Immature natural killer cell (primary cell): ENCODE measurements at regions not wholly inside any gene's neighbourhood (a gene's known extent, or its start where the extent isn't known, plus 50 kb on each side); places are given as distances from the start of the nearest gene placed in this dataset.

Experiments
- DNase-seq, 3 donors: peaks; one replicate each; pipeline ENCODE4 v3.0.0; 2022; ENCODE audit warnings: mixed read lengths in 1 of 3
- H3K27ac Mint-ChIP-seq, 6 donors: one replicate each; pipeline ENCODE4 v1.8.0; 2020; ENCODE audit warnings: mixed read lengths in 6 of 6, mild to moderate bottlenecking in 5 of 6, inconsistent platforms in 4 of 6, moderate library complexity in 3 of 6
- H3K27me3 Mint-ChIP-seq, 3 donors: one replicate each; pipeline ENCODE4 v1.8.0; 2020 to 2021; ENCODE audit warnings: low read depth in 3 of 3, mild to moderate bottlenecking in 3 of 3, mixed read lengths in 3 of 3, moderate library complexity in 3 of 3, inconsistent platforms in 1 of 3
- H3K36me3 Mint-ChIP-seq, 3 donors: one replicate each; pipeline ENCODE4 v1.8.0; 2020; ENCODE audit warnings: mixed read lengths in 3 of 3, inconsistent platforms in 2 of 3, mild to moderate bottlenecking in 2 of 3
- H3K4me1 Mint-ChIP-seq, 2 donors: one replicate each; pipeline ENCODE4 v1.8.0; 2020; ENCODE audit warnings: inconsistent platforms in 2 of 2, mild to moderate bottlenecking in 2 of 2, mixed read lengths in 2 of 2, moderate library complexity in 1 of 2
- H3K4me3 Mint-ChIP-seq, 5 donors: one replicate each; pipeline ENCODE4 v1.8.0; 2020; ENCODE audit warnings: mild to moderate bottlenecking in 5 of 5, mixed read lengths in 5 of 5, inconsistent platforms in 3 of 5, moderate library complexity in 3 of 5
- H3K9me3 Mint-ChIP-seq, 6 donors: one replicate each; pipeline ENCODE4 v1.8.0; 2020; ENCODE audit warnings: mild to moderate bottlenecking in 6 of 6, mixed read lengths in 6 of 6, inconsistent platforms in 4 of 6, moderate library complexity in 3 of 6

- no peak for DNase-seq
- Mint-ChIP-seq H3K4me1 (no peaks in the 10 kb centered on the region), H3K4me3 (no peak overlapping the region), H3K27me3 (peaks cover 3 to 10% (median 3%) of the 10 kb centered on the region in 3 donors), H3K36me3 (no peaks in the 10 kb centered on the region), H3K9me3 (peaks cover 0 to 3% (median 0%) of the 10 kb centered on the region in 6 donors), H3K27ac (no peak overlapping the region)
These were observed 137.7 kb downstream of the IRS1 start for GRCh38 chr2:226661789-226662545.

- H3K27ac Mint-ChIP-seq = no peak overlapping the region
- H3K36me3 Mint-ChIP-seq = no peaks in the 10 kb centered on the region
- peaks cover 3 to 6% (median 3%) of the 10 kb centered on the region in 3 donors for H3K27me3 Mint-ChIP-seq
- no peak overlapping the region for H3K4me3 Mint-ChIP-seq
- DNase-seq = no peak
- H3K9me3 Mint-ChIP-seq = peaks cover 0 to 3% (median 0%) of the 10 kb centered on the region in 6 donors
- no peaks in the 10 kb centered on the region for H3K4me1 Mint-ChIP-seq
These were observed 139.1 kb downstream of the IRS1 start for GRCh38 chr2:226660526-226660925.

GRCh38 chr2:226660124-226660523, 139.5 kb downstream of the IRS1 start:
- no peak for DNase-seq
- Mint-ChIP-seq H3K27ac (no peak overlapping the region), H3K9me3 (peaks cover 0 to 3% (median 0%) of the 10 kb centered on the region in 6 donors), H3K4me3 (no peak overlapping the region), H3K27me3 (peaks cover 3 to 6% (median 6%) of the 10 kb centered on the region in 3 donors), H3K36me3 (no peaks in the 10 kb centered on the region), H3K4me1 (no peaks in the 10 kb centered on the region)

DNA sequence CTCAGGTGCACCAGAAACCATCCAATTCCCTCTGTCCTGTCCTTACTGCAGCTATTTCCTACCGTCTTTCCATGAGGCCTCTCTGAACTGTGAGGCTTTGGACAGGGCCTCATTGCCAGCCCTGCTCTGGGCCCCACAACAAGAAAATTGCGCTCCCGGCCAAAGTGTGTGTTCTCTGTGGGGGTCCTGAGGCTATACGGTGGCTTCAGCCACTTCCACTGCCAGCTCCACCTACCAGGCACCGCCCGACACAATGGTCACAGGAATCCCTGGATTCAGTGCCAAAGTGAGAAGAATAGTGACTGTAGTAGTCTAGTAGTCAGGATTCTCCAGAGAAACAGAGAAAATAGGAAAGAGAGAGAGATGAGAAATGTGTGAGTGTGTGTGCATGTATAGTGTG, 140.2 kb downstream of the IRS1 start:
- Mint-ChIP-seq H3K4me1 (no peaks in the 10 kb centered on the region), H3K4me3 (no peak overlapping the region), H3K9me3 (peaks cover 0 to 4% (median 0%) of the 10 kb centered on the region in 6 donors), H3K36me3 (no peaks in the 10 kb centered on the region), H3K27ac (no peak overlapping the region), H3K27me3 (peaks cover under 1 to 6% (median 6%) of the 10 kb centered on the region in 3 donors)
- DNase-seq = no peak

DNA sequence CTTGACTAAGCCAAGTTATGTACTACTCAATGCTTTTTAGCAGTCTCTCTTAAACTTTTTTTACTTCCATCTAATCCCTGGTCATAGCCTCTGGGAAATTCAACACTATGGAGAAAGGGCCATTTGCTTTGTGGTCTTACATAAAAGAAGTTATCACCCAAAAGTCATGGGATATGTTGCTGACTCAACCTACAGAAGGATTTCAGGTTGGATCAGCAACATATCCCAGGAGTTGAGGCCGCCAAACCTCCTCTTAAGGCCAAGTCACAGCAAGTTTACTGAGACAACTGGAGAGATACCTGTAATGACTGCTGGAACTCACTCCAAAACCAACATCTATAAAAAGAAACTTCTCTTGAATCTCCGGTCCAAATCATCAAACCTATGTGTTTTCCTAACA, 141.1 kb downstream of the IRS1 start:
- H3K27me3 Mint-ChIP-seq = peaks cover 0 to 6% (median 5%) of the 10 kb centered on the region in 3 donors
- peaks cover 0 to 4% (median 0%) of the 10 kb centered on the region in 6 donors for H3K9me3 Mint-ChIP-seq
- no peaks in the 10 kb centered on the region for H3K4me1 Mint-ChIP-seq
- H3K27ac Mint-ChIP-seq = no peak overlapping the region
- DNase-seq = no peak
- no peak overlapping the region for H3K4me3 Mint-ChIP-seq
- no peaks in the 10 kb centered on the region for H3K36me3 Mint-ChIP-seq

- no peaks in the 10 kb centered on the region for H3K36me3 Mint-ChIP-seq
These were observed 142.1 kb downstream of the IRS1 start for GRCh38 chr2:226657340-226658053.

DNA sequence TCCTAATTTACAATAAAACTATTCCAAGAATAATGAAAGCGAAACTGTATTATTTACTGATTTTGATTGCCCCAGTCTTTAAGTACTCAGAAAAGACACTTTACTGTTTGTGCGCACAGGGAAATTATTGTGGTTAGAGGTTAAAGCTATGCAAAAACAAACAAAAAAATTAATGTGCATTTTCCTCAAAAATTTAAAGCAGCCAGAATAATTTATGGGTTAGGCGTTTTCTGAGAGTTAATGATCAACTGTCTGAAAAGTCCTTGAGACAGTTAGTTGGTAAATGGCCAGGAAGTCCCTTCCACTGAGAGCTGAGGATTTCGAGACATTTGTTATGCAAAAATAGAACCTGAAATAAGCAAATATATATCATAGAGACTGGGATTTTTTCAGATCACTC, 143.3 kb downstream of the IRS1 start:
- no peaks in the 10 kb centered on the region for H3K36me3 Mint-ChIP-seq
- H3K4me1 Mint-ChIP-seq = no peaks in the 10 kb centered on the region
- peaks cover 0 to 4% (median 0%) of the 10 kb centered on the region in 6 donors for H3K9me3 Mint-ChIP-seq
- no peak overlapping the region for H3K27ac Mint-ChIP-seq
- no peak for DNase-seq
- peaks cover 0 to 4% (median 1%) of the 10 kb centered on the region in 3 donors for H3K27me3 Mint-ChIP-seq
- H3K4me3 Mint-ChIP-seq = no peak overlapping the region

More at GRCh38 chr2:226657340-226658053, 142.1 kb downstream of the IRS1 start:
- H3K27me3 Mint-ChIP-seq = peaks cover 0 to 5% (median 4%) of the 10 kb centered on the region in 3 donors
- no peak overlapping the region for H3K27ac Mint-ChIP-seq
- no peaks in the 10 kb centered on the region for H3K4me1 Mint-ChIP-seq
- DNase-seq = no peak
- peaks cover 0 to 4% (median 0%) of the 10 kb centered on the region in 6 donors for H3K9me3 Mint-ChIP-seq
- no peak overlapping the region for H3K4me3 Mint-ChIP-seq

DNA sequence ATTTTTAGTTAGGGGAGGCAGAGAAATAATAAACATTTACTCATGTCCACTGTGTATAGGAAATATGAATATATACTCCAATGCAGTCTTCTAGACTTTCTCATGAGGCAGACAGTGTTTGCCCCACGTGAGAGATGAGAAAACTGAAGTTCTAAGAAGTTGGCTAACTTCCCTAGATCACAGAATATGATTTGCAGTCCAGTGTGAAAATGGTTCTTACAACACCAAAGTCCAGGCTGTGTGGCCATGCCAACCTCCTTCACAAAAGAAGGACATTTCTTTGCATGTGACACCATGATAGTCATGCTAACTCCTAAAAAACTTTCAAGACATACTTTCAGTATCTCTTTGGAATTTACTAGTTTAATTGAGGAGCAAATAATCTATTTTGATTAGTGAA, 143.7 kb downstream of the IRS1 start:
- H3K9me3 Mint-ChIP-seq = peaks cover 0 to 4% (median 0%) of the 10 kb centered on the region in 6 donors
- peaks cover 0 to 4% (median 0%) of the 10 kb centered on the region in 3 donors for H3K27me3 Mint-ChIP-seq
- no peak overlapping the region for H3K4me3 Mint-ChIP-seq
- no peaks in the 10 kb centered on the region for H3K4me1 Mint-ChIP-seq
- H3K36me3 Mint-ChIP-seq = no peaks in the 10 kb centered on the region
- DNase-seq = no peak
- no peak overlapping the region for H3K27ac Mint-ChIP-seq

DNA sequence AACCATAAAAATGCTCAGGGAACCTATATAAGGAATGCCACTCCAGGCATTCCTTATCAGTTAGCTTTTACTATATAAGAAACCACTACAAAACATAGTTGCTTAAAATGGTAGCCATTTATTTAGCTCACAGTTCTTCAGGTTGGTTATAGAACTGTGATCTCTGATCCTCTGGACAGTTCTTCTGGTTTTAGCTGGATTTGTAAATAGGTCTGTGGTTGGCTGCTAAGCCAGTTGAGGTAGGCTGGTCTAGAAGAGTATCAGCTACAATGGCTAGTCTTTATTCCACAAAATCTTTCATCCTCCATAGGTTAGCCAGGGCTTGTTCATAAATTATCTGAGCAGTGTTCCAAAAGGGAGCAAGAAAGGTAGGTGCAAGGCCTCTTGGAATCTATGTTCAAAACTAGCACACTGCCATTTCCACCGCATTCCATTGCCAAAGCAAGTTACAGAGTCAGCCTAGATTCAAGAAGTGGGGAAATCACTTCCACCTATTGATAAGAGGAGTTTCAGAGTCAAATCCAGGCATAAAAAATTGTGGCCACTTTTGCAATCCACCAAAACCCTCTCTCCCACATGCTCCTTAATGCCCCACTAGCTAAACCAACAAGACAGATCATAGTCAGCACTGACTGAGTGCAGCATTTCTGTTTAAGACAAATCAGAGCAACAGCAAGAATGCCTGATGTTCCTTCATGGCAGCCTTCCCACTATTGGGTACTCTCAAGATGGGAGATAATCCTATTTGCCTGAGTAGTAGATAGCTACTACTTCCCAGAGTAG, 146.4 kb downstream of the IRS1 start:
- no peak overlapping the region for H3K4me3 Mint-ChIP-seq
- DNase-seq = no peak
- H3K27ac Mint-ChIP-seq = no peak overlapping the region
- peaks cover 0 to 6% (median 2%) of the 10 kb centered on the region in 3 donors for H3K27me3 Mint-ChIP-seq
- peaks cover 0 to 14% (median 0%) of the 10 kb centered on the region in 3 donors for H3K36me3 Mint-ChIP-seq
- peaks cover 1 to 17% (median 8%) of the 10 kb centered on the region in 6 donors for H3K9me3 Mint-ChIP-seq
- peaks cover 0 to 10% of the 10 kb centered on the region in 2 donors for H3K4me1 Mint-ChIP-seq

DNA sequence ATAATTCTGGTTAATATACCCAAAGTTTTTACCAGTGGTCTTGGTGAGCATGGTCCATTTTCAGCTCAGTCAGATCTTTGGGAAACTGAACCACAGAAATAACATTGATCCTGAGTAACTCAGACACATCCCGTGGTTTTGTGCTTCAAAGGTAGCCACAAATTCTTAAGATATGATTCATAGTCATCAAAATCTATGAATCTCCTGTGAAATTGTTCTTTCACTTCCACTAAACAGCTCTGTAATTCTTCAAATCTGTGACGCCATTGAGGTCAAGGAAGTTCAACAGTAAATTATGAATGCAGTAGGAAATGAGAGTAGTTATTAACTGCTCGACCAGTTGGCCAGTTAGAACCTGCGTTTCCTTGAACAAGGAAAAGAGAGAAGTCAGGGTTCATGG, 147.3 kb downstream of the IRS1 start:
- peaks cover 0 to 4% (median 2%) of the 10 kb centered on the region in 3 donors for H3K27me3 Mint-ChIP-seq
- peaks cover 0 to 14% (median 0%) of the 10 kb centered on the region in 3 donors for H3K36me3 Mint-ChIP-seq
- DNase-seq = no peak
- H3K4me3 Mint-ChIP-seq = no peak overlapping the region
- H3K27ac Mint-ChIP-seq = no peak overlapping the region
- peaks cover 2 to 17% (median 8%) of the 10 kb centered on the region in 6 donors for H3K9me3 Mint-ChIP-seq
- H3K4me1 Mint-ChIP-seq = peaks cover 0 to 10% of the 10 kb centered on the region in 2 donors

DNA sequence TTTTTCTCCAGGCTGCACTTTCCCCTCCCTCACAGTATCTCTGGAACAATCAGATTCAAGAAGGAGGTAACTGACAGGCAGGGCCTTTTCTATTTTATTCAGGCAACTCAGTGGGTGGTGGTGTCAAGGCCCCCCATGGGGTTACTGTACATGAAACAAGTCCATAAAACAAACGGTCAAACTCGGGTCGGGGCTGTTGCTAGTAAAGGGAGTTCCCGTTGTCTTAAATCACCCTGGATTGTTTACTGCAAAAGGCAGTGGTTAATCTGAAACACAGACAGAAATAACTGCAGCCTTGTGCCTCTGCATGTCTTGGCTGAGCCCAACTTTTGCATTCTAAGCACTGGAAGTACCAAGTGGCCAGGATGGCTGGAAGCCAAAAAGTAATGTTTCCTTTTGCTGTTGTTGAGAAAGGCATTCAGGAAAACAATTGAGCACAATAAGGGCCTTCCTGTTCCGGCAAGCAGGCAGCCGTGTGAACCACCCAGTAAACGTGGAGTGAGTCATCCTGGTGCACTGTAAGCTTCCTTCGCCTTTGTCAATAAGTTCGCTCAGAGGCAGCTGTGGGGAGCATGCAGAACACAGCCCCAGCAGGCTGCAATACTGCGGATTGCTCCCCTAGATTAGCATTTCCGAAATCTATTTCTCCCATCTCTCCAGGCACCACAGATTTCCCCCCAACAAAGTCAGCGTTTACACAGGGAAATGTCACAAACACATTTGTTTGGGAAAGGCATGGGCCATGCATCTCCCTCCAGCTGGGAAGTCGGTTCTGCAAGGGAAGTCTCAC, 149.6 kb downstream of the IRS1 start:
- peaks cover 0 to 10% of the 10 kb centered on the region in 2 donors for H3K4me1 Mint-ChIP-seq
- H3K4me3 Mint-ChIP-seq = peak overlapping the region in 1 of 5 donors; percentile 33
- peak overlapping the region in 2 of 6 donors; percentile 11 to 40 for H3K27ac Mint-ChIP-seq
- peaks cover 0 to 2% (median 2%) of the 10 kb centered on the region in 3 donors for H3K27me3 Mint-ChIP-seq
- H3K36me3 Mint-ChIP-seq = peaks cover 0 to 14% (median 0%) of the 10 kb centered on the region in 3 donors
- H3K9me3 Mint-ChIP-seq = peaks cover 2 to 17% (median 8%) of the 10 kb centered on the region in 6 donors
- peak in 1 of 3 donors; percentile 2 for DNase-seq

DNA sequence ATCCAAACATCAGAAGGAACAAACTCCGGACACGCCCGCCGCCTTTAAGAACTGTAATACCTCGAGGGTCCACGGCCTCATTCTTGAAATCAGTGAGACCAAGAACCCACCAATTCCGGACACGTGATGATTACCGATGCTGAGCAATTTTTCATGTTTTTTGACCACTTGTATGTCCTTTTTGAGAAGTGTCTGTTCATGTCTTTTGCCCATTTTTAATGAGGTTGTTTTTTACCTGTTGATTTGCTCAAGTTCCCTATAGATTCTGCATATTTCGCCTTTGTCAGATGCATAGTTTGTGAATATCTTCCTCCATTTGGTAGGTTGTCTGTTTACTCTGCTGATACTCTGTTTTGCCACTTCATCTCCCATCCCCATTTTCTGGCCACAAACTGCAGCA, 150.4 kb downstream of the IRS1 start:
- Mint-ChIP-seq H3K27ac (no peak overlapping the region), H3K36me3 (peaks cover 0 to 14% (median 0%) of the 10 kb centered on the region in 3 donors), H3K27me3 (peaks cover 0 to 2% (median 2%) of the 10 kb centered on the region in 3 donors), H3K4me3 (no peak overlapping the region), H3K4me1 (peaks cover 0 to 10% of the 10 kb centered on the region in 2 donors), H3K9me3 (peaks cover 0 to 17% (median 8%) of the 10 kb centered on the region in 6 donors)
- no peak for DNase-seq
